ENCODE measurements at regions not wholly inside any gene's neighbourhood (a gene's known extent, or its start where the extent isn't known, plus 50 kb on each side); places are given as distances from the start of the nearest gene placed in this dataset.

DNA sequence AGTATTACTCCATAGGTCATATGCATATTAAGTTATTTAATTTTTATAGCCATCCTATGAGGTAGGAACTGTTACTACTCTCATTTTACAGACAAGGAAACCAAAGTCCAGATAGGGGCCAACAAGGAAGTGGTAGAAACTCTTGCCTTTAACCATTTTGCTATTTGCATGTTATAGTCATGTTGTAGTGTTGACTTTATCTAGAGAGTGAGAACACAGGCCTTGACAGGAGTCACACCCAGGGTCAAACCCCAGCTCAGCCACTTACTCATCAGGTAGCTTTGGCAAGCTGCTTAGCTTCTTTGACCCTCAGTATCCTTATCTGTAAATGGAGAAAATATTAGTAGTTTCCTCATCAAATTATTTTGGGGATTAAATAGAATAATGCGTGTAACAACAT, 156.2 kb downstream of the CAND1 start:
- TF ChIP-seq CTCF (IDR thresholded peaks at IDR 0.05; ENCODE audit: low read depth, low read length) = no peak
- no peak overlapping the region for H3K4me3 ChIP-seq (ENCODE audit: low read depth, low read length)

DNA sequence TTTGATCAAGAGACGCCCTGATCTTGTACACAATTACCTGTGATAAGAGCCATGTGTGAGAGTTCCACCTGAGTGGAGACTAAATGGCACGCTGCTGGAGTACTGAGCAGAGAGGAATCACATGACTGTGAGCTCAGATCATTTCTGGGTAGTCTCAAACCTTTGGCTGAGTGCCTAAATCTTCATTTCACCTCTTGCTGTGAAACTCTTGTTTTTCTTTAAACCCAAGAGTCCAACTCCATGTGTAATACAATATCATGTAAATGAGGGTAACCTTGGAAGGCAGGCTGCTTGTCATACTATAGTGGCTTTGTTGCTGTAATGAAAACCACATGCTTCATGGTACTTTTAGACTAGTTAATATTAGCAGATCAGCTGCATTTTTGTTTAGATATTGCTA, 156.9 kb downstream of the CAND1 start:
- no peak for TF ChIP-seq CTCF (IDR thresholded peaks at IDR 0.05; ENCODE audit: low read depth, low read length)
- H3K4me3 ChIP-seq (ENCODE audit: low read depth, low read length) = no peak overlapping the region

DNA sequence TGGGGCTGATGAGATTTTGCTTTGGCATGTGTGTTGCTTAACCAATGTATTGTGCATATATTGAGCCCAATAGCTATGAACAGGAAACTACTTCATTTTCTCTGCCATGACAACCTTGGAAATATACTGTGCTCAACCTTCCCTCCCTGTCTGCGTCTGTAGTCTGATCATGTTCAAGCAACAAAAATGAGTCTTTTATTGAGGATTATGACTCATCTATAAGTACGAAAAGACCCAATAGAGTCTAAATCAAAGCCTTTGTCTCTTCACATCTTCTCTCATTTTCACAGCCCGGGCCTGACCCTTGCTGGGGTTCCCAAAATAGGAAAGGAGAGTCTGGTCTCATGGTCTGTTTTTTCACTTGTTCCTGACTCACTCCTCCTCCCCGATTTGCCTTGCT, 158.2 kb downstream of the CAND1 start:
- TF ChIP-seq CTCF (IDR thresholded peaks at IDR 0.05; ENCODE audit: low read depth, low read length) = no peak
- H3K4me3 ChIP-seq (ENCODE audit: low read depth, low read length) = no peak overlapping the region

GRCh38 chr12:67428431-67428830, 159.3 kb downstream of the CAND1 start:
- no peak for TF ChIP-seq CTCF (IDR thresholded peaks at IDR 0.05; ENCODE audit: low read depth, low read length)
- no peak overlapping the region for H3K4me3 ChIP-seq (ENCODE audit: low read depth, low read length)

- no peak overlapping the region for H3K4me3 ChIP-seq (ENCODE audit: low read depth, low read length)
- TF ChIP-seq CTCF (IDR thresholded peaks at IDR 0.05; ENCODE audit: low read depth, low read length) = no peak
Measured at GRCh38 chr12:67430708-67431335, 161.7 kb downstream of the CAND1 start.

- H3K4me3 ChIP-seq (ENCODE audit: low read depth, low read length) = no peak overlapping the region
- no peak for TF ChIP-seq CTCF (IDR thresholded peaks at IDR 0.05; ENCODE audit: low read depth, low read length)
Measured at GRCh38 chr12:67431411-67432020, 162.4 kb downstream of the CAND1 start.

DNA sequence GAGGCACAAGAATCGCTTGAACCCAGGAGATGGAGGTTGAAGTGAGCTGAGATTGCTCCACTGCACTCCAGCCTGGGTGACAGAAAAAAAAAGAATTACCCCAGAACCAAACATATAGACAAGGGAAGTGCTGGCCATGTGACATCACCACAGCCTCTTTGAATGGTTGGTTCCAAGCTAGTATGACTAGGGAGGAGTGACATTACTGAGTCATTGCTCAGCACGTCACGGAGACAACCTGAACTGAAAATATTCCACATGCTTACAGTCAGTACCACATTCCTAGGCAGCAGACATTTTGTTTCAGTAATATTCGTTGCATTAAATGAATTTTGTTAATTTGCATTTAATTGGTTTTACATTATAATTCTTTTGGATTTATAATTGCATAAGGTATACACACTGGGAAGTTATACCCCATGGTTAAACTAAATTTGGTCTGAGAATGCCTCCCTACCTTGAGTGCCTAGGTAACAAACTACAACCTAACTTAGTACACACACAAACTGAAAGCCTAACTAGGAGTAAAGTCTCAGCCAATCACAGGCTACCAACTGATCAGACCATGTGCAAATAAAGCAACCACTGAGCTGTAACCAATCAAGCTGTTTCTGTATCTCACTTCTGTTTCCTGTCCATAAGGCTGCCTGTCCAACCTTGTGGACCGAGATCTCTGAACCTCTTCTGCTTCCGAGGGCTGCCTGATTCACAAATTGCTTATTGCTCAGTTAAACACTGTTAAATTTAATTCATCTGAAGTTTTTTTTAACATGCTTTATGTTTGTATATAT, 164.4 kb downstream of the CAND1 start:
- no peak overlapping the region for H3K4me3 ChIP-seq (ENCODE audit: low read depth, low read length)
- no peak for TF ChIP-seq CTCF (IDR thresholded peaks at IDR 0.05; ENCODE audit: low read depth, low read length)
